ENCODE measurements at regions not wholly inside any gene's neighbourhood (a gene's known extent, or its start where the extent isn't known, plus 50 kb on each side); places are given as distances from the start of the nearest gene placed in this dataset.

DNA sequence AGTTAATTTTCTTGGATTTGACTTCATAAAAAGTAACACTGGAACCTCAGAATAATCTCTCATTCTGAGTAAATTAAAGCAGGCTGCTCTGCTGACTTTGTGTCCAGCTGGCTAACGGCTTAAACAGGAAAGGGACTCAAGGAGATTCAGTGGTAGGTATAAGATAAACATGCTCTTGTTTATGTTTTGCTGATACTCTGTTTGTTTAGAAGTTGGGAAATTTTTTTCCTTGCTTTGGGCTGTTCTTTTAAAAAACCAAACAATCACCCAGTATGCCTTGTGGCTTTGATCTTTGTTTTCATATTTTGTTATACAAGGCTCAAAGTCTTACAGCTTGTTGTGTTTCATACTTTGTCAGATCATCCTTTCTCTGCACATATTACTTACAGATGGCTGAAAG is 237.6 kb upstream of the RIOK2 start:
- no peaks in the 10 kb centered on the region for H3K36me3 ChIP-seq (ENCODE audit: control insufficient read depth in 3 of 3, insufficient read depth in 3 of 3, low read length in 3 of 3)
- no peak overlapping the region for H3K27ac ChIP-seq (ENCODE audit: low read depth, low read length)
- H3K27me3 ChIP-seq (ENCODE audit: control insufficient read depth in 3 of 3, insufficient read depth in 3 of 3, low read length in 3 of 3): no peaks in the 10 kb centered on the region
- H3K4me3 ChIP-seq (ENCODE audit: low read length in 3 of 3): no peak overlapping the region
- H3K9ac ChIP-seq (ENCODE audit: low read depth in 1 of 3, low read length in 3 of 3): no peak overlapping the region
- no peaks in the 10 kb centered on the region for H3K9me3 ChIP-seq (ENCODE audit: control insufficient read depth in 3 of 3, low read length in 3 of 3)
- no peaks in the 10 kb centered on the region for H3K4me1 ChIP-seq (ENCODE audit: control insufficient read depth in 3 of 3, insufficient read depth in 3 of 3, low read length in 3 of 3)

DNA sequence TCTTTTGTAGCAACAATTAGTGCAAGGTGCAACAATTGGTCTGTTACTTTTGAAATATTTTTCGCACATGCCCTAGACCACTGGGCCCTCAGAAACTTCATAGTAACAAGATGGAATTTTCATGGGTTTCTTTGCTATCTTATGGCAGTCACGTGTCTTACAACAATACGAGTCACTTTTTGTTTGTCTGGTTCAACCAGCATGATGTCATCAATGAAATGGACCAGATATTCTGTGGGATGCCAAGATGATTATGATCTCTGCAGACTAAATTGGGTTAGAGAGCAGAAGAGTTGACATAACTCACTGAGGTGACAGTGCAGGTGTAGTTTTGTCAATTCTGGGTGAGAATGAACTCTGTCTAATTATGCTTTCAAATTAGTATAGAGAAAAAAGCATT is 239.6 kb upstream of the RIOK2 start:
- H3K9ac ChIP-seq (ENCODE audit: low read depth in 1 of 3, low read length in 3 of 3): no peak overlapping the region
- H3K9me3 ChIP-seq (ENCODE audit: control insufficient read depth in 3 of 3, low read length in 3 of 3): no peaks in the 10 kb centered on the region
- H3K27me3 ChIP-seq (ENCODE audit: control insufficient read depth in 3 of 3, insufficient read depth in 3 of 3, low read length in 3 of 3): no peaks in the 10 kb centered on the region
- no peaks in the 10 kb centered on the region for H3K36me3 ChIP-seq (ENCODE audit: control insufficient read depth in 3 of 3, insufficient read depth in 3 of 3, low read length in 3 of 3)
- no peak overlapping the region for H3K27ac ChIP-seq (ENCODE audit: low read depth, low read length)
- H3K4me3 ChIP-seq (ENCODE audit: low read length in 3 of 3): no peak overlapping the region
- no peaks in the 10 kb centered on the region for H3K4me1 ChIP-seq (ENCODE audit: control insufficient read depth in 3 of 3, insufficient read depth in 3 of 3, low read length in 3 of 3)

DNA sequence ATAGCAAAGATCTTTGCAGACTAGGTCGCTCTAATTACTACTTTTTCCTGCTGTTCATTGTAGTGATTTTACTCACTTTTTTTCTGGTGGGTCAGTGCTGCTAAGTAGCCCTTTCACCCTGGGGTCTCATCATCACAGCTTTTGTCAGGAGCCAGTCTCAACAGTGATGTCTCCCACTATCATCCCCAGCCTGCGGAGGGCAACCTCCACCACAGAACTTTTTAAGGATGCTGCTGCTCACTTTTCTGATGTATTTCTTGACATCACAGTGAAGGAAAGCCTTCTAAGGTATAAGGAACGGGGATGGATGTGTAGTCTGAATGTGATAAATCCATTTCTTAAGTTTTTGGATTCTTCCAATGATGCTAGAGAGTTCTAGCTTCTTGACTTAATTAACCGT is 242.5 kb upstream of the RIOK2 start:
- Histone ChIP-seq H3K36me3 (ENCODE audit: control insufficient read depth in 3 of 3, insufficient read depth in 3 of 3, low read length in 3 of 3) (no peaks in the 10 kb centered on the region), H3K27me3 (ENCODE audit: control insufficient read depth in 3 of 3, insufficient read depth in 3 of 3, low read length in 3 of 3) (no peaks in the 10 kb centered on the region), H3K4me3 (ENCODE audit: low read length in 3 of 3) (no peak overlapping the region), H3K9me3 (ENCODE audit: control insufficient read depth in 3 of 3, low read length in 3 of 3) (no peaks in the 10 kb centered on the region), H3K9ac (ENCODE audit: low read depth in 1 of 3, low read length in 3 of 3) (no peak overlapping the region), H3K27ac (ENCODE audit: low read depth, low read length) (no peak overlapping the region), H3K4me1 (ENCODE audit: control insufficient read depth in 3 of 3, insufficient read depth in 3 of 3, low read length in 3 of 3) (no peaks in the 10 kb centered on the region)

DNA sequence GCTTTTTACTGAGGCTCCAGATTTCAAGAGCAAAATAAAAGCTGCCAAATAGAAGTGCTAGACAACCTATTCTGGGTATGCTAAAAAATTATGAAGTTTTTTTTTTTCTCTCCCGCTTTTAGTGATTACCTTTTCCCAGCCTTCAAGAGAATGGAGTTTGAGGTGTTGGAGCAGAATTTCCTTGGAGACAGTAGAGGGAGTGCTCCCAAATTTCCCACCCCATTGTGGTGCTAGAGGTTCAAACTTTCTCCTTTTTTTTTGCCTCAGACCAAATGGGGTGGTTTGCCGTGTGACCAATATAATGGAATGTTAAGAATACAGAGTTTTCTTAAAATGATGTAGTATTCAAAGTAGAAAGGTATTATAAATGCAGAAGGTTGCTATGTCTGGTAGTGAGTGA is 244.2 kb upstream of the RIOK2 start:
- Histone ChIP-seq H3K27me3 (ENCODE audit: control insufficient read depth in 3 of 3, insufficient read depth in 3 of 3, low read length in 3 of 3) (no peaks in the 10 kb centered on the region), H3K4me3 (ENCODE audit: low read length in 3 of 3) (no peak overlapping the region), H3K27ac (ENCODE audit: low read depth, low read length) (no peak overlapping the region), H3K9ac (ENCODE audit: low read depth in 1 of 3, low read length in 3 of 3) (no peak overlapping the region), H3K36me3 (ENCODE audit: control insufficient read depth in 3 of 3, insufficient read depth in 3 of 3, low read length in 3 of 3) (no peaks in the 10 kb centered on the region), H3K9me3 (ENCODE audit: control insufficient read depth in 3 of 3, low read length in 3 of 3) (no peaks in the 10 kb centered on the region), H3K4me1 (ENCODE audit: control insufficient read depth in 3 of 3, insufficient read depth in 3 of 3, low read length in 3 of 3) (no peaks in the 10 kb centered on the region)

DNA sequence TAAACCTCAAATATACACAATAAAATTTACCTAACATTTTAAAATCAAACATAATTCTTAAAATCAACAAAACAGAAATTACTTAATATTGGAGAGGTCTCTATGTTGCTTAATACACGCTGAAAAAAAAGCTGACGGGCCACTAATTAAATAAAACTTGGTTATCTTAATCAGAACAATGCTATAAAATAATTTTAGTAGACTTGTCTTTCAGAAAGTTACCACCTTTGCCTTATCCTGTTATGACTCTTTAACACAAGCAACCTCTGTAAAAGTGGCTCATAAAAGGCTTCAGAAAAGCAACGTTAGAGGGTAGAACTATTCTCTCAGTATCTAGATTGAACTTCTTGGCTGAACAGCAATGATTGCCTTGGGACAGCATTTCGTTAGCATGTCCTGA is 251.0 kb upstream of the RIOK2 start:
- Histone ChIP-seq H3K9me3 (ENCODE audit: control insufficient read depth in 3 of 3, low read length in 3 of 3) (no peaks in the 10 kb centered on the region), H3K36me3 (ENCODE audit: control insufficient read depth in 3 of 3, insufficient read depth in 3 of 3, low read length in 3 of 3) (no peaks in the 10 kb centered on the region)

DNA sequence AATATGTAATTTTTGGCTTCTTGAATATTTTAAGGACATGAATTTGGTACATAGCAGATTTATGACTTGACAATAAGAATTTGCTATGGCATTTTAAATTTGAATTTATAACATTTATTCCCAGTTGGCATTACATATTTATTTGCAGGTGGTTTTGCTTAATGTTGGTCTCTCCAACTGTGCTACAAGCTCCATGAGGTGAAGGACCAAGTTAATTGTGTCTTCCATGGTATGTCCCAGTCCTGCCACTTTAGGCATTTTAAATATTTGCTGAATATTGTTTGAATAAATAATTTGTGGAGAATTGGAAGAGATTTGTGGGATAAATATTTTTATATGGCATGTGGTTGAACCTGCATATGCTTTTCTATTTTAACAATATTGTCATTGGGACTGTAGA is 253.4 kb upstream of the RIOK2 start:
- Histone ChIP-seq H3K9me3 (ENCODE audit: control insufficient read depth in 3 of 3, low read length in 3 of 3) (no peaks in the 10 kb centered on the region), H3K4me1 (ENCODE audit: control insufficient read depth in 3 of 3, insufficient read depth in 3 of 3, low read length in 3 of 3) (no peaks in the 10 kb centered on the region), H3K27me3 (ENCODE audit: control insufficient read depth in 3 of 3, insufficient read depth in 3 of 3, low read length in 3 of 3) (no peaks in the 10 kb centered on the region), H3K4me3 (ENCODE audit: low read length in 3 of 3) (no peak overlapping the region), H3K9ac (ENCODE audit: low read depth in 1 of 3, low read length in 3 of 3) (no peak overlapping the region), H3K27ac (ENCODE audit: low read depth, low read length) (no peak overlapping the region), H3K36me3 (ENCODE audit: control insufficient read depth in 3 of 3, insufficient read depth in 3 of 3, low read length in 3 of 3) (no peaks in the 10 kb centered on the region)

More for the DNA sequence above, 251.0 kb upstream of the RIOK2 start:
- Histone ChIP-seq H3K9ac (ENCODE audit: low read depth in 1 of 3, low read length in 3 of 3) (no peak overlapping the region), H3K27me3 (ENCODE audit: control insufficient read depth in 3 of 3, insufficient read depth in 3 of 3, low read length in 3 of 3) (no peaks in the 10 kb centered on the region), H3K4me1 (ENCODE audit: control insufficient read depth in 3 of 3, insufficient read depth in 3 of 3, low read length in 3 of 3) (no peaks in the 10 kb centered on the region), H3K4me3 (ENCODE audit: low read length in 3 of 3) (no peak overlapping the region), H3K27ac (ENCODE audit: low read depth, low read length) (no peak overlapping the region)

DNA sequence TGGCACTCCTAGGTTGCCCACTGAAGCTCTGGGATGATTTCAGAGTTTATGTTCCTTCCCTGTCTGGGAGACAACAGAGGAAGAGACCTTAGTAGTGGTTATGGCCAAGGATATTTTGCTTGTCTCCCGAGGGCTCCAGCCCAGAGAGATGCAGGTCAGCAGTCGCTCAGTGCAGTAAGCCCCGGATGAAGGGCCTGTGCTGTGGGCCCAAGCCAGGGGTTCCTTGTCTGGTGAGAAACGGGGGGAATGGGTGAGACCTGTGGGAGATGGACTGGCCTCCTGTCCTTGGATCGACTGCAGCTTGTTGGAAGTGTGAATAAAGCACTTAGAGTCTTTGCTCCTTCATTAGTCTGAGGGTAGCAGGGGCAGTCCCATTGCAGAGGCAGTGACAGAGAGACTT is 260.7 kb upstream of the RIOK2 start:
- Histone ChIP-seq H3K9me3 (ENCODE audit: control insufficient read depth in 3 of 3, low read length in 3 of 3) (peaks cover 0 to 4% (median 0%) of the 10 kb centered on the region in 3 donors), H3K27ac (ENCODE audit: low read depth, low read length) (no peak overlapping the region), H3K4me1 (ENCODE audit: control insufficient read depth in 3 of 3, insufficient read depth in 3 of 3, low read length in 3 of 3) (no peaks in the 10 kb centered on the region), H3K9ac (ENCODE audit: low read depth in 1 of 3, low read length in 3 of 3) (no peak overlapping the region), H3K36me3 (ENCODE audit: control insufficient read depth in 3 of 3, insufficient read depth in 3 of 3, low read length in 3 of 3) (no peaks in the 10 kb centered on the region), H3K4me3 (ENCODE audit: low read length in 3 of 3) (no peak overlapping the region), H3K27me3 (ENCODE audit: control insufficient read depth in 3 of 3, insufficient read depth in 3 of 3, low read length in 3 of 3) (no peaks in the 10 kb centered on the region)

DNA sequence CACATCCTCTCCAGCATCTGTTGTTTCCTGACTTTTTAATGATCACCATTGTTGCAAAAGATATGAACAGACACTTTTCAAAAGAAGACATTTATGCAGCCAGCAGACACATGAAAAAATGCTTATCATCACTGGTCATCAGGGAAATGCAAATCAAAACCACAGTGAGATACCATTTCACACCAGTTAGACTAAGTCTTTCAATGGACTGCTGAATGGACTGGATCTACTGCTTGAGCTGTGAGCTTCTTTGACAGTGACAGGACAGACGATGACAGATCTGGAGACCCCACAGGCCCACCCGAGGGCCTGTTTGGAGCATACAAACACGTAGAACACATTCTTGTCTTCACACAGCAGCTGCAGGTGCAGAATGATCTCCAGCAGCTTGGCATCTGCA is 266.1 kb upstream of the RIOK2 start:
- Histone ChIP-seq H3K9me3 (ENCODE audit: control insufficient read depth in 3 of 3, low read length in 3 of 3) (no peaks in the 10 kb centered on the region), H3K4me3 (ENCODE audit: low read length in 3 of 3) (no peak overlapping the region), H3K36me3 (ENCODE audit: control insufficient read depth in 3 of 3, insufficient read depth in 3 of 3, low read length in 3 of 3) (no peaks in the 10 kb centered on the region), H3K27ac (ENCODE audit: low read depth, low read length) (no peak overlapping the region), H3K4me1 (ENCODE audit: control insufficient read depth in 3 of 3, insufficient read depth in 3 of 3, low read length in 3 of 3) (no peaks in the 10 kb centered on the region), H3K27me3 (ENCODE audit: control insufficient read depth in 3 of 3, insufficient read depth in 3 of 3, low read length in 3 of 3) (no peaks in the 10 kb centered on the region), H3K9ac (ENCODE audit: low read depth in 1 of 3, low read length in 3 of 3) (no peak overlapping the region)

DNA sequence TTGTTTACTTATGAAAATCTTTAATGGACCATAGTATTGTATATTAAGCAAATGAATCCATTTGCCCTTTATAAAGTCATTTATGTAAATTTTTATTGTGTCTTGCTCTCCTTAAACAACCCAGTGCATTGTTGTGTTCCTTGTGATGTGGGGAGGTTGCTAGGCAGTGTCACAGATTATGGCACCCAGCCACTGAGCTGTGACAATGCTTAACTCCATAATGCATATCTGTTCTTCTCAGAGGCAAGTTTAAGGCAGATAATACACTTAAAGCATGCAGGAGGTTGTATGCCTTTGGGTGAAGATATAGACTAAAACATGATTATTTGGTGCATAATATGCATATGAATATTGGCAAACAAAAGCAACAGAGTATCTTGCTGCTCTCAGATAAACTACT is 269.6 kb upstream of the RIOK2 start:
- Histone ChIP-seq H3K9ac (ENCODE audit: low read depth in 1 of 3, low read length in 3 of 3) (no peak overlapping the region), H3K27ac (ENCODE audit: low read depth, low read length) (no peak overlapping the region), H3K27me3 (ENCODE audit: control insufficient read depth in 3 of 3, insufficient read depth in 3 of 3, low read length in 3 of 3) (no peaks in the 10 kb centered on the region), H3K4me3 (ENCODE audit: low read length in 3 of 3) (no peak overlapping the region), H3K36me3 (ENCODE audit: control insufficient read depth in 3 of 3, insufficient read depth in 3 of 3, low read length in 3 of 3) (no peaks in the 10 kb centered on the region), H3K9me3 (ENCODE audit: control insufficient read depth in 3 of 3, low read length in 3 of 3) (no peaks in the 10 kb centered on the region), H3K4me1 (ENCODE audit: control insufficient read depth in 3 of 3, insufficient read depth in 3 of 3, low read length in 3 of 3) (no peaks in the 10 kb centered on the region)

DNA sequence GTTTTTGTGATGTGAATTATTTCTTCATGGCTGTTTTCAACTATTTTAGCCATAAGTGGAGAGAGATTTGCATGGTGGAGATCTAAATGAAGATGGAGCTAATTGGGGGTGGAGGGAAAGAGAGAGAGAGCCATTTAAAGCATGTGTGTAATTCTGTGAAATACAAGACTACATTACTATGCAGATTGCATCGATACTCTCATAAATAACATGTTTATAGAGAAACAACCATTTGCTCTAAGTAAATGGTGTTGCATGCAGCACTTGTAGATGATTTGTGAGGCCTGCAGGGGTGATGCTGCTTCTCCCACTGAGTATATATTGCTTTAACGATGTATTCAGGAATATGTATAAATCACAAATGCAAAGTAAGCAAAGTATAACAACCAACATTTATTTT is 270.2 kb upstream of the RIOK2 start:
- H3K4me1 ChIP-seq (ENCODE audit: control insufficient read depth in 3 of 3, insufficient read depth in 3 of 3, low read length in 3 of 3): no peaks in the 10 kb centered on the region
- no peak overlapping the region for H3K9ac ChIP-seq (ENCODE audit: low read depth in 1 of 3, low read length in 3 of 3)
- no peaks in the 10 kb centered on the region for H3K36me3 ChIP-seq (ENCODE audit: control insufficient read depth in 3 of 3, insufficient read depth in 3 of 3, low read length in 3 of 3)
- H3K9me3 ChIP-seq (ENCODE audit: control insufficient read depth in 3 of 3, low read length in 3 of 3): no peaks in the 10 kb centered on the region
- no peak overlapping the region for H3K4me3 ChIP-seq (ENCODE audit: low read length in 3 of 3)
- no peak overlapping the region for H3K27ac ChIP-seq (ENCODE audit: low read depth, low read length)
- H3K27me3 ChIP-seq (ENCODE audit: control insufficient read depth in 3 of 3, insufficient read depth in 3 of 3, low read length in 3 of 3): no peaks in the 10 kb centered on the region

DNA sequence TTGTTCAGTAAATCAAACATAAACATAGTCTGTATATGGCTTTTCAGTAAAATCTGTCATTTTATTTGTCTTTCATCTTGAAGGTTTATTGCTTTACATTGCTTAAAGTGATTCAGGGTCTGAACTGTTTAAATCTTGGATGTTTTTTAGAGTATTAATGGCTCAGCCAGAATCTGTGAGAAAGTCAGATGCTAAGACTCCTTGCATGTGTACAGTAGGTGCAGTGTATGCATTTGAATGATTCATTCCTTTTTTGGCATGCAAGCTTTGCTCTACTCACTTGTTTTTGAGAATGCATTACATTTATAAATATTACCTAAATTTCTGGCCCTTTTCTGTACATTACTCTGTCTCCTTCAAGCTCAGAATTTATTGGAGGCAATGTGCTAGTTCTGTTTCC is 271.0 kb upstream of the RIOK2 start:
- H3K9ac ChIP-seq (ENCODE audit: low read depth in 1 of 3, low read length in 3 of 3): no peak overlapping the region
- H3K27ac ChIP-seq (ENCODE audit: low read depth, low read length): no peak overlapping the region
- H3K4me3 ChIP-seq (ENCODE audit: low read length in 3 of 3): no peak overlapping the region
- no peaks in the 10 kb centered on the region for H3K9me3 ChIP-seq (ENCODE audit: control insufficient read depth in 3 of 3, low read length in 3 of 3)
- H3K4me1 ChIP-seq (ENCODE audit: control insufficient read depth in 3 of 3, insufficient read depth in 3 of 3, low read length in 3 of 3): no peaks in the 10 kb centered on the region
- no peaks in the 10 kb centered on the region for H3K27me3 ChIP-seq (ENCODE audit: control insufficient read depth in 3 of 3, insufficient read depth in 3 of 3, low read length in 3 of 3)
- no peaks in the 10 kb centered on the region for H3K36me3 ChIP-seq (ENCODE audit: control insufficient read depth in 3 of 3, insufficient read depth in 3 of 3, low read length in 3 of 3)

Data from skeletal muscle tissue (tissue), 3 donors.